AG04450 (cell line): ENCODE measurements at regions not wholly inside any gene's neighbourhood (a gene's known extent, or its start where the extent isn't known, plus 50 kb on each side); places are given as distances from the start of the nearest gene placed in this dataset.

ENCODE experiments used
- CTCF ChIA-PET: fragments of 300-600, 350-600 bp; formaldehyde crosslinking; extraction: SDS; loops from one replicate; lab custom pipeline; 2022; ENCODE audit warnings: antibody characterized with exemption, inconsistent platforms; lab: Charles Lee
- POLR2A ChIA-PET: fragments of 350-600 bp; formaldehyde crosslinking; extraction: SDS; loops from one replicate; lab custom pipeline; 2021; ENCODE audit warnings: antibody characterized with exemption, inconsistent platforms; lab: Yijun Ruan, JAX
- DNase-seq: peaks from one replicate; pipeline ENCODE4 v3.0.0-alpha.2; 2011; ENCODE audit warnings: low read depth, low spot score
- H3K27ac ChIP-seq: one replicate; pipeline ENCODE4 v1.5.1; 2012; ENCODE audit warnings: low read depth, low read length, control low read depth
- H3K27me3 ChIP-seq: one replicate; pipeline ENCODE4 v1.6.0; 2012; ENCODE audit warnings: low read length; ENCODE audit not compliant: control insufficient read depth, insufficient read depth
- H3K4me3 ChIP-seq: 2 replicates; pipeline ENCODE4 v1.5.1; 2011; ENCODE audit warnings: mild to moderate bottlenecking, low read depth, low read length, control low read depth
- H3K9me3 ChIP-seq: 2 replicates; pipeline ENCODE4 v1.5.1; 2012; ENCODE audit warnings: low read length; ENCODE audit not compliant: control insufficient read depth, insufficient read depth
- CTCF ChIP-seq: IDR thresholded peaks from 2 replicates; pipeline ENCODE4 v1.5.1; 2011; ENCODE audit warnings: low read depth, low read length, control low read depth, inconsistent platforms

GRCh38 chr12:41802803-41803202, 341.9 kb downstream of the GXYLT1 start:
- Histone ChIP-seq H3K27me3 (no peaks in the 10 kb centered on the region), H3K9me3 (no peaks in the 10 kb centered on the region), H3K27ac (no peak overlapping the region), H3K4me3 (no peak overlapping the region)
- CTCF ChIA-PET = no interaction called here
- POLR2A ChIA-PET = no interaction called here
- no peak for TF ChIP-seq CTCF
- DNase-seq = no peak

- no peak for DNase-seq
- no peak for TF ChIP-seq CTCF
- no peaks in the 10 kb centered on the region for H3K27me3 ChIP-seq
- no peak overlapping the region for H3K27ac ChIP-seq
- CTCF ChIA-PET = no interaction called here
- no peaks in the 10 kb centered on the region for H3K9me3 ChIP-seq
- POLR2A ChIA-PET = no interaction called here
- no peak overlapping the region for H3K4me3 ChIP-seq
These were observed 343.4 kb downstream of the GXYLT1 start for GRCh38 chr12:41801261-41801660.

- POLR2A ChIA-PET = no interaction called here
- no peak for TF ChIP-seq CTCF
- no peak overlapping the region for H3K4me3 ChIP-seq
- H3K27ac ChIP-seq = no peak overlapping the region
- H3K27me3 ChIP-seq = no peaks in the 10 kb centered on the region
- DNase-seq = no peak
- CTCF ChIA-PET = no interaction called here
- H3K9me3 ChIP-seq = no peaks in the 10 kb centered on the region
These were observed 345.0 kb downstream of the GXYLT1 start for GRCh38 chr12:41799671-41800070.

GRCh38 chr12:41795910-41796309, 348.8 kb downstream of the GXYLT1 start:
- no peaks in the 10 kb centered on the region for H3K27me3 ChIP-seq
- POLR2A ChIA-PET = no interaction called here
- no peak overlapping the region for H3K4me3 ChIP-seq
- CTCF ChIA-PET = no interaction called here
- TF ChIP-seq CTCF = no peak
- H3K27ac ChIP-seq = no peak overlapping the region
- DNase-seq = no peak
- H3K9me3 ChIP-seq = no peaks in the 10 kb centered on the region

GRCh38 chr12:41795051-41795600, 349.5 kb downstream of the GXYLT1 start:
- Histone ChIP-seq H3K27ac (no peak overlapping the region), H3K9me3 (no peaks in the 10 kb centered on the region), H3K27me3 (no peaks in the 10 kb centered on the region), H3K4me3 (no peak overlapping the region)
- POLR2A ChIA-PET = no interaction called here
- DNase-seq = no peak
- CTCF ChIA-PET = no interaction called here
- no peak for TF ChIP-seq CTCF
